ENCODE measurements at regions not wholly inside any gene's neighbourhood (a gene's known extent, or its start where the extent isn't known, plus 50 kb on each side); places are given as distances from the start of the nearest gene placed in this dataset.

DNA sequence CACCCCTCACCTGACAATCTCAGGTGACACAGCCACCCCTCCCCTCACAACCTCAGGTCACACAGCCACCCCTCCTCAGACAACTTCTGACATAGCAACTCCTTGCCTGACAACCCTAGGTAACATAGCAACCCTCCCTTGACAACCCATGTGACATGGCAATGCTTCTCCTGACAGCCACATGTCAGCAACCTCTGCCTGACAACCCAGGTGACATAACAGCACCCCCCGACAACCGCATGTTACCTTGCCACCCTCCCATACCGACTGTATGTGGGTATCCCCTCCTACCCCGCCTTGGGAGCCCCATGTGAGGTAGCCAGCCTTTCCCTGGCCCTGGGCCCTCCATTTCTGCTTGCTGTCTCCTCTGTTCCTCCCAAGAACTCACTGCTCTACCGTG, 77.7 kb upstream of the B3GAT1 start:
- TF ChIP-seq, protein P1, sequence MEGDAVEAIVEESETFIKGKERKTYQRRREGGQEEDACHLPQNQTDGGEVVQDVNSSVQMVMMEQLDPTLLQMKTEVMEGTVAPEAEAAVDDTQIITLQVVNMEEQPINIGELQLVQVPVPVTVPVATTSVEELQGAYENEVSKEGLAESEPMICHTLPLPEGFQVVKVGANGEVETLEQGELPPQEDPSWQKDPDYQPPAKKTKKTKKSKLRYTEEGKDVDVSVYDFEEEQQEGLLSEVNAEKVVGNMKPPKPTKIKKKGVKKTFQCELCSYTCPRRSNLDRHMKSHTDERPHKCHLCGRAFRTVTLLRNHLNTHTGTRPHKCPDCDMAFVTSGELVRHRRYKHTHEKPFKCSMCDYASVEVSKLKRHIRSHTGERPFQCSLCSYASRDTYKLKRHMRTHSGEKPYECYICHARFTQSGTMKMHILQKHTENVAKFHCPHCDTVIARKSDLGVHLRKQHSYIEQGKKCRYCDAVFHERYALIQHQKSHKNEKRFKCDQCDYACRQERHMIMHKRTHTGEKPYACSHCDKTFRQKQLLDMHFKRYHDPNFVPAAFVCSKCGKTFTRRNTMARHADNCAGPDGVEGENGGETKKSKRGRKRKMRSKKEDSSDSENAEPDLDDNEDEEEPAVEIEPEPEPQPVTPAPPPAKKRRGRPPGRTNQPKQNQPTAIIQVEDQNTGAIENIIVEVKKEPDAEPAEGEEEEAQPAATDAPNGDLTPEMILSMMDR (IDR thresholded peaks at IDR 0.05; ENCODE audit: low read depth, low read length), result no peak
- no peak for TF ChIP-seq POLR2A (IDR thresholded peaks at IDR 0.05; ENCODE audit: extremely low read depth, insufficient read length)
- TF ChIP-seq, protein P2, sequence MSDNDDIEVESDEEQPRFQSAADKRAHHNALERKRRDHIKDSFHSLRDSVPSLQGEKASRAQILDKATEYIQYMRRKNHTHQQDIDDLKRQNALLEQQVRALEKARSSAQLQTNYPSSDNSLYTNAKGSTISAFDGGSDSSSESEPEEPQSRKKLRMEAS (IDR thresholded peaks at IDR 0.05; ENCODE audit: low read depth, low read length), result no peak

Measured in NB4 (cell line).